ENCODE measurements at regions not wholly inside any gene's neighbourhood (a gene's known extent, or its start where the extent isn't known, plus 50 kb on each side); places are given as distances from the start of the nearest gene placed in this dataset.

- DNase-seq (ENCODE audit: insufficient read length, low spot score) (no peak), FAIRE-seq (no peak)
- TF ChIP-seq TAF1 (IDR thresholded peaks at IDR 0.05; ENCODE audit: low read depth, low read length) (no peak), PAX5 (IDR thresholded peaks at IDR 0.05; ENCODE audit: insufficient read depth, low read length, severe bottlenecking) (no peak), POLR2A (IDR thresholded peaks at IDR 0.05; ENCODE audit: low read depth, low read length) (no peak), SPI1 (IDR thresholded peaks at IDR 0.05; ENCODE audit: low read depth, low read length) (no peak), POU2F2 (IDR thresholded peaks at IDR 0.05; ENCODE audit: low read depth, low read length) (no peak)
Observed at GRCh38 chr14:22232933-22233332, 356.1 kb downstream of the DAD1 start.

GRCh38 chr14:22232486-22232885 is 356.5 kb downstream of the DAD1 start:
- FAIRE-seq (no peak), DNase-seq (ENCODE audit: insufficient read length, low spot score) (no peak)
- TF ChIP-seq POLR2AphosphoS5 (IDR thresholded peaks at IDR 0.05; ENCODE audit: low read depth, low read length), result no peak
- no peak for TF ChIP-seq POLR2A (IDR thresholded peaks at IDR 0.05; ENCODE audit: low read depth, low read length)
- no peak for TF ChIP-seq SPI1 (IDR thresholded peaks at IDR 0.05; ENCODE audit: low read depth, low read length)
- TF ChIP-seq TAF1 (IDR thresholded peaks at IDR 0.05; ENCODE audit: low read depth, low read length), result no peak
- no peak for TF ChIP-seq POU2F2 (IDR thresholded peaks at IDR 0.05; ENCODE audit: low read depth, low read length)
- TF ChIP-seq PAX5 (IDR thresholded peaks at IDR 0.05; ENCODE audit: insufficient read depth, low read length, severe bottlenecking), result no peak

DNA sequence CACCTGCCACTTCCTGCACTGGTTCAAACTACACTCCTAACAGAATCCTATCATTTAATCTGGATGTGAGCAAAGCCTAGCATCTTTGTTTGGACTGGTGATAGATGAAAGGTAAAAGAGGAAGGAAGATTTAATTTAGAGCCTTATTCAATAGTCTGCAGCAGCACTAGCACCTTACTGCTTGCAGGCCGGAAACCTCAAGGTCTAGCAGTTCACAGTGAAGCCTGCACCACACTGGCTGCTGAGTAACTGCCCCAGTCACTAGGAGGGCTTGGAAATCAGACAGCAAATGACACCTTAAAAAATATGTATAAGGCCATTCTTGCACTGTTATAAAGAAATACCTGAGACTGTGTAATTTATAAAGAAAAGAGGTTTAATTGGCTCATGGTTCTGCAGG is 358.0 kb downstream of the DAD1 start:
- FAIRE-seq (peak; percentile 9), DNase-seq (ENCODE audit: insufficient read length, low spot score) (no peak)
- TF ChIP-seq POLR2AphosphoS5 (IDR thresholded peaks at IDR 0.05; ENCODE audit: low read depth, low read length), result no peak

GRCh38 chr14:22230517-22230916 is 358.5 kb downstream of the DAD1 start:
- no peak for DNase-seq (ENCODE audit: insufficient read length, low spot score)
- TF ChIP-seq POU2F2 (IDR thresholded peaks at IDR 0.05; ENCODE audit: low read depth, low read length) (no peak), POLR2A (IDR thresholded peaks at IDR 0.05; ENCODE audit: low read depth, low read length) (no peak), POLR2AphosphoS5 (IDR thresholded peaks at IDR 0.05; ENCODE audit: low read depth, low read length) (no peak), TAF1 (IDR thresholded peaks at IDR 0.05; ENCODE audit: low read depth, low read length) (no peak), PAX5 (IDR thresholded peaks at IDR 0.05; ENCODE audit: insufficient read depth, low read length, severe bottlenecking) (no peak), SPI1 (IDR thresholded peaks at IDR 0.05; ENCODE audit: low read depth, low read length) (no peak)
- no peak for FAIRE-seq

GRCh38 chr14:22227084-22227483 is 361.9 kb downstream of the DAD1 start:
- FAIRE-seq (no peak), DNase-seq (ENCODE audit: insufficient read length, low spot score) (no peak)
- TF ChIP-seq POLR2AphosphoS5 (IDR thresholded peaks at IDR 0.05; ENCODE audit: low read depth, low read length) (no peak), PAX5 (IDR thresholded peaks at IDR 0.05; ENCODE audit: insufficient read depth, low read length, severe bottlenecking) (no peak), SPI1 (IDR thresholded peaks at IDR 0.05; ENCODE audit: low read depth, low read length) (no peak), TAF1 (IDR thresholded peaks at IDR 0.05; ENCODE audit: low read depth, low read length) (no peak), POLR2A (IDR thresholded peaks at IDR 0.05; ENCODE audit: low read depth, low read length) (no peak), POU2F2 (IDR thresholded peaks at IDR 0.05; ENCODE audit: low read depth, low read length) (no peak)

DNA sequence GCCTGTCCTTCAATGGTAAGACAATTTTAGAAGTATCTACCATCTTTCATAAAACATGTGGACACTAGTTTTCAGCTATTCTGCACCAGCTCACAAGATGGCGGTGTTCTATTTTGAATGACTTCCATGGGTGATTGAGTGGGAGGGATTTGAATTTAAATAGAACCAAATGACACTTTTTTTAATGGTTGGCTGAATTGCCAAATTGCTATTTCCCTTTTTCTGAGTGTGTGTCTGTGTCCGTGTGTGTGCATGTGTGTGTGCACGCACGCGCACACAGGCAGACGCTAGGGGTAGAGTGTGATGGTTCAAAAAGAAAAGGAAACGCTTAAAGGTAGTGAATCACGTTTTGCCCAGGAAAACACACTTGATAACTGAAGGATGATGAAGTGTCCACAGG is 362.6 kb downstream of the DAD1 start:
- no peak for TF ChIP-seq POLR2A (IDR thresholded peaks at IDR 0.05; ENCODE audit: low read depth, low read length)
- no peak for TF ChIP-seq TAF1 (IDR thresholded peaks at IDR 0.05; ENCODE audit: low read depth, low read length)
- no peak for TF ChIP-seq PAX5 (IDR thresholded peaks at IDR 0.05; ENCODE audit: insufficient read depth, low read length, severe bottlenecking)
- TF ChIP-seq SPI1 (IDR thresholded peaks at IDR 0.05; ENCODE audit: low read depth, low read length), result no peak
- TF ChIP-seq POLR2AphosphoS5 (IDR thresholded peaks at IDR 0.05; ENCODE audit: low read depth, low read length), result no peak
- no peak for TF ChIP-seq POU2F2 (IDR thresholded peaks at IDR 0.05; ENCODE audit: low read depth, low read length)
- no peak for DNase-seq (ENCODE audit: insufficient read length, low spot score)
- FAIRE-seq, result peak; percentile 5

- DNase-seq (ENCODE audit: insufficient read length, low spot score) (no peak), FAIRE-seq (no peak)
- TF ChIP-seq POLR2A (IDR thresholded peaks at IDR 0.05; ENCODE audit: low read depth, low read length) (no peak), POU2F2 (IDR thresholded peaks at IDR 0.05; ENCODE audit: low read depth, low read length) (no peak), PAX5 (IDR thresholded peaks at IDR 0.05; ENCODE audit: insufficient read depth, low read length, severe bottlenecking) (no peak), SPI1 (IDR thresholded peaks at IDR 0.05; ENCODE audit: low read depth, low read length) (no peak), TAF1 (IDR thresholded peaks at IDR 0.05; ENCODE audit: low read depth, low read length) (no peak), POLR2AphosphoS5 (IDR thresholded peaks at IDR 0.05; ENCODE audit: low read depth, low read length) (no peak)
Observed at GRCh38 chr14:22225516-22226140, 363.4 kb downstream of the DAD1 start.

DNA sequence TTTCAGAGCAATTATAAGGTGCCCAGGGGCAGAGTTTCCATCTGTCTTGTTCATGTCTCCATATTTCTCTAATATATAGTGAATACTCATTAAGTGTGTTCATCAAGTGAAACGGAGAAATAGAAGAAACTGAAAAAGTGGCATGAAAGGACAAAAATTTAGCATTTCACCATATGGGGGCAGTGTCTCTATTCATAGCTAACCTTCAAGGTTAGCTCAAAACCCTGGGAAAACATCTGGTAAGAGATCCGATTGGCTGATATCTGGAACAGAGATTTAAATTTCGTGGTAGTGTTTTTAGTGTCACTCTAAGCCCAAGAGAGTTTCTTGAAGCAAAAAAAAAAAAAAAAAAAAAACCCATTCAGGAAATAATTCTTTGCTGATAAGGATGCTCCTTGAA is 367.5 kb downstream of the DAD1 start:
- FAIRE-seq, result no peak
- peak; percentile 4 for DNase-seq (ENCODE audit: insufficient read length, low spot score)
- TF ChIP-seq PAX5 (IDR thresholded peaks at IDR 0.05; ENCODE audit: insufficient read depth, low read length, severe bottlenecking) (no peak), POLR2AphosphoS5 (IDR thresholded peaks at IDR 0.05; ENCODE audit: low read depth, low read length) (no peak)

DNA sequence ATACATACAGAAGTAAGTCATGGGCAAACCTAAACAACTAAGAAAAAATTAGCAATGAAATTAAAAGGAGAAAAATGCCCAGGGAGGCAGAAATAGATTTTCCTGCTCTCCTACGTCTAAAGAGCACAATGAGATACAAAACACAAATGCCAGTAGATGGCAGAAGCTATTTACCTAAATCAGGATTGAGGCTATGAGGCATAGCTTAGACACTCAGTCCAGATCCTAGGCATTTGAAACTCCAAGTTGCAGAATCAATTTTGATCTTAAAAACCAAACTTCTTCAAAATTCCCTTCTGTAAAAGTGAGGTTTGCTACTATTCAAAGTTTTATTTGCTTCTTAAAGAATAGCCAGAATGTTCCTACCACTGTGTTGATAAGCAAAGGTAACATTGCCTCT is 368.6 kb downstream of the DAD1 start:
- FAIRE-seq, result no peak
- TF ChIP-seq POLR2AphosphoS5 (IDR thresholded peaks at IDR 0.05; ENCODE audit: low read depth, low read length), result no peak
- TF ChIP-seq POLR2A (IDR thresholded peaks at IDR 0.05; ENCODE audit: low read depth, low read length), result no peak
- TF ChIP-seq POU2F2 (IDR thresholded peaks at IDR 0.05; ENCODE audit: low read depth, low read length), result no peak
- TF ChIP-seq SPI1 (IDR thresholded peaks at IDR 0.05; ENCODE audit: low read depth, low read length), result no peak
- no peak for DNase-seq (ENCODE audit: insufficient read length, low spot score)

DNA sequence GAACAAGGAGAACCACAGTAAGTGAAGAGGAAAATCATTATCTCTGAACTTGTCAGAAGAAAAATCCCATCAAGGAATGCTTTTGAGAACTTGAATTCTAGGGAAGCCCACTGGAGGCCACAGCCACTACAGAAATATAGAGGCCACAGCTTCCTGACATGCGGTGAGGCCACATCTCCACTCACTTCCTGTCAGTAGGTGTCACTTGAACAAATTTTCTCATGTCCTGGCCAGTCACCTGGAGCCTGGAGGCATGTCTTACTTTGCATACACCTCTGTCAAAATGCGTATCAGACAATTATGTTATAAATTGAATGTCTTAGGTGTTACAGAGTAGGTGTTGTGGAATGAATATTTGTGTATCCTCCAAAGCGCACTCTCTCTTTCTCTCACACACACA is 370.3 kb downstream of the DAD1 start:
- TF ChIP-seq POU2F2 (IDR thresholded peaks at IDR 0.05; ENCODE audit: low read depth, low read length) (no peak), POLR2A (IDR thresholded peaks at IDR 0.05; ENCODE audit: low read depth, low read length) (no peak), POLR2AphosphoS5 (IDR thresholded peaks at IDR 0.05; ENCODE audit: low read depth, low read length) (no peak), PAX5 (IDR thresholded peaks at IDR 0.05; ENCODE audit: insufficient read depth, low read length, severe bottlenecking) (no peak), TAF1 (IDR thresholded peaks at IDR 0.05; ENCODE audit: low read depth, low read length) (no peak), SPI1 (IDR thresholded peaks at IDR 0.05; ENCODE audit: low read depth, low read length) (no peak)
- no peak for DNase-seq (ENCODE audit: insufficient read length, low spot score)
- no peak for FAIRE-seq
